ENCODE measurements at regions not wholly inside any gene's neighbourhood (a gene's known extent, or its start where the extent isn't known, plus 50 kb on each side); places are given as distances from the start of the nearest gene placed in this dataset.

DNA sequence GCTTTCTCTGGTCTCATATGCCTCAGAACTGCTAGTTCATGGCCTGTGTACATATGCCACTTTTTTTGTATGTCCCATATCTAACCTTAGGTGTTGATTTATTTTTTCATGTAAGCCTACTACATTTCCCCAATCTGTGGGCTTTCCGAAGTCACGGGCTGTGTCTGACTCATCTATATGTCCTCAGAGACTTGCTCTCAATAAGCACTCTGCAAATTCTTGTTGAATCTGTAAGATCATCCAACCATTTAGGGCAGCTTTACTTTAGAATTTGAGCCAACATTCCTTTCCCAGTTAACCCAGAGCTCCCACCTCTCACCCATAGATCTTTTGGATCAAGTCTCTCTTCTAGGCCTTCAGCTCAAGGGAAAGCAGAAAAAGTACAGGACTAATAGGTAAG lies 263.4 kb downstream of the SEC61B start:
- Histone ChIP-seq H3K9ac (no peak overlapping the region), H4K20me1 (ENCODE audit: insufficient read depth) (no peaks in the 10 kb centered on the region), H3K36me3 (ENCODE audit: insufficient read depth) (no peaks in the 10 kb centered on the region), H3K27me3 (ENCODE audit: insufficient read depth, low read depth) (no peaks in the 10 kb centered on the region), H3K4me2 (no peak overlapping the region), H3K79me2 (ENCODE audit: insufficient read depth, low read depth) (no peaks in the 10 kb centered on the region), H2AFZ (ENCODE audit: low read depth) (no peak overlapping the region), H3K4me1 (ENCODE audit: low read depth, poor library complexity, severe bottlenecking) (no peaks in the 10 kb centered on the region), H3K4me3 (IDR thresholded peaks at IDR 0.05; ENCODE audit: insufficient read depth, low read depth, low read length) (no peak overlapping the region), H3K27ac (no peak overlapping the region)
- TF ChIP-seq CTCF (conservative IDR thresholded peaks at IDR 0.05; ENCODE audit: low read depth, low read length): no peak

- H2AFZ ChIP-seq (ENCODE audit: low read depth): no peak overlapping the region
- no peak overlapping the region for H3K27ac ChIP-seq
- H3K9ac ChIP-seq: no peak overlapping the region
- H3K36me3 ChIP-seq (ENCODE audit: insufficient read depth): no peaks in the 10 kb centered on the region
- H3K4me3 ChIP-seq (IDR thresholded peaks at IDR 0.05; ENCODE audit: insufficient read depth, low read depth, low read length): no peak overlapping the region
- no peaks in the 10 kb centered on the region for H4K20me1 ChIP-seq (ENCODE audit: insufficient read depth)
- H3K4me1 ChIP-seq (ENCODE audit: low read depth, poor library complexity, severe bottlenecking): peaks cover 7% of the 10 kb centered on the region
- H3K79me2 ChIP-seq (ENCODE audit: insufficient read depth, low read depth): no peaks in the 10 kb centered on the region
- H3K4me2 ChIP-seq: no peak overlapping the region
- H3K27me3 ChIP-seq (ENCODE audit: insufficient read depth, low read depth): no peaks in the 10 kb centered on the region
- TF ChIP-seq CTCF (conservative IDR thresholded peaks at IDR 0.05; ENCODE audit: low read depth, low read length): no peak
Measured at GRCh38 chr9:99486684-99487083, 264.6 kb downstream of the SEC61B start.

DNA sequence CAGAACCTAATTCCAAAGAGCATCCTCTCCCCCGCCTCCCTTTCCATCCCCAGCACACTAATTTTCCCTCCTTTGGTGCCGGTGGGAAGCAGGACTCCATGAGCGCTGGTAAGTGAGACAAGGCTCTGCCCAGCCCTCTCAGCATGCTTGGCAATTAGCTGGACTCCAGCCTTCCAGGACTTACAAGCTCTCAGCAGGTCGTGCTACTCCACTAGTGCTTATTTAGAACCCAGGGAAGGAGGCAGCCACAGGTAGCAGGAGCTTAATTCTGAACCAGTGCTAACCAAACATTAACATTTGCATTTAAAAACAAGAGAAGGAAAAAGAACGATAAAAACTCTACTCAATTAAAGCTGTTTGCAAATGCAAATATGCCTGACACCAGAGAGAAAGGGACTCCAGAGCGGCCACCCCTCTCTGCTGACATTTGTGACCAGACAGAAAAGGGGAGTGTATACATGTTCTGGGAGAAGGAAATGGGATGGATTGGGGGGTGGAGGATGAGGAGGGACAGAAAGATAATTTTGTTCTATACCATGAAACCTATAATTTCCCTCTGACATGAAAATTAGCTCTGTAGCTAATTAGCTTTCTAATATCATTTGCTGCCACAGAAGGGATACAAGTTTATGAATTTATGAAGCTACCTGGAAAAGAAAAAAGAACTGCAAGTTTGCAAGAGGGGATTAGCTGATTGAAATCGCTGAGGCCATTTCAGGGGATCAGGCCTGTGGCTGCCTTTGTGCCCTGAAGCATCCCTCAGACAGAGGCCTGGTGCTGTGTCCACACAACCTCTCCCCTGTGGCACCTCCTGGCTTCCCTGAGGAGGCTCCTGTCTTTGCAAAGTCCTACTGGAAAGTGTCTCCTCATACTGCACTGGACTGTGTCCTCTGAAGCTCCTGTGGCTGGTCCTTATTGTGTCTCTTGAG lies 266.3 kb downstream of the SEC61B start:
- TF ChIP-seq CTCF (conservative IDR thresholded peaks at IDR 0.05; ENCODE audit: low read depth, low read length): no peak
- no peak overlapping the region for H3K9ac ChIP-seq
- no peak overlapping the region for H3K4me3 ChIP-seq (IDR thresholded peaks at IDR 0.05; ENCODE audit: insufficient read depth, low read depth, low read length)
- H2AFZ ChIP-seq (ENCODE audit: low read depth): no peak overlapping the region
- H3K4me2 ChIP-seq: no peak overlapping the region
- H3K79me2 ChIP-seq (ENCODE audit: insufficient read depth, low read depth): no peaks in the 10 kb centered on the region
- H3K27ac ChIP-seq: no peak overlapping the region
- no peaks in the 10 kb centered on the region for H3K27me3 ChIP-seq (ENCODE audit: insufficient read depth, low read depth)
- no peaks in the 10 kb centered on the region for H3K36me3 ChIP-seq (ENCODE audit: insufficient read depth)
- H4K20me1 ChIP-seq (ENCODE audit: insufficient read depth): no peaks in the 10 kb centered on the region
- H3K4me1 ChIP-seq (ENCODE audit: low read depth, poor library complexity, severe bottlenecking): peaks cover 17% of the 10 kb centered on the region

GRCh38 chr9:99489060-99489413 lies 267.0 kb downstream of the SEC61B start:
- Histone ChIP-seq H3K9ac (no peak overlapping the region), H3K27me3 (ENCODE audit: insufficient read depth, low read depth) (no peaks in the 10 kb centered on the region), H2AFZ (ENCODE audit: low read depth) (no peak overlapping the region), H3K79me2 (ENCODE audit: insufficient read depth, low read depth) (no peaks in the 10 kb centered on the region), H3K4me2 (no peak overlapping the region), H3K4me3 (IDR thresholded peaks at IDR 0.05; ENCODE audit: insufficient read depth, low read depth, low read length) (no peak overlapping the region), H3K36me3 (ENCODE audit: insufficient read depth) (no peaks in the 10 kb centered on the region), H4K20me1 (ENCODE audit: insufficient read depth) (no peaks in the 10 kb centered on the region), H3K27ac (no peak overlapping the region), H3K4me1 (ENCODE audit: low read depth, poor library complexity, severe bottlenecking) (peaks cover 17% of the 10 kb centered on the region)
- no peak for TF ChIP-seq CTCF (conservative IDR thresholded peaks at IDR 0.05; ENCODE audit: low read depth, low read length)
